Caco-2 (cell line): ENCODE measurements at regions not wholly inside any gene's neighbourhood (a gene's known extent, or its start where the extent isn't known, plus 50 kb on each side); places are given as distances from the start of the nearest gene placed in this dataset.

ENCODE experiments used
- BruUV-seq: library from RNA; stranded (reverse); fragments of 400-500 nt; replicated peaks from 2 replicates; lab custom pipeline; 2021; lab: Mats Ljungman, UMichigan
- CTCF ChIA-PET: fragments of 300-600 bp; sonication (Branson Sonifier 250); formaldehyde crosslinking; loops from one replicate; lab custom pipeline; 2022; ENCODE audit warnings: antibody characterized with exemption; lab: Charles Lee
- POLR2A ChIA-PET: fragments of 300-600 bp; sonication (Branson Sonifier 250); formaldehyde crosslinking; loops from one replicate; lab custom pipeline; 2022; ENCODE audit warnings: antibody characterized with exemption; lab: Charles Lee
- DNase-seq, 2 experiments: peaks; one replicate each; pipeline versions ENCODE4 v3.0.0 to v3.0.0-alpha.2; 2020 to 2022
- H3K27me3 ChIP-seq: replicated peaks from 2 replicates; pipeline ENCODE4 v1.6.0; 2011; ENCODE audit warnings: low read length; ENCODE audit not compliant: control insufficient read depth, insufficient read depth
- H3K36me3 ChIP-seq: 2 replicates; pipeline ENCODE4 v1.5.1; 2011; ENCODE audit warnings: low read length; ENCODE audit not compliant: control insufficient read depth, insufficient read depth
- H3K4me1 ChIP-seq: fragments of 250-450 bp; sonication (Bioruptor Pico); 2 replicates; pipeline ENCODE4 v1.5.1; 2020; ENCODE audit warnings: mild to moderate bottlenecking
- H3K4me3 ChIP-seq: 2 replicates; pipeline ENCODE4 v1.5.1; 2011; ENCODE audit warnings: low read depth, mild to moderate bottlenecking, control low read depth, low read length
- H3K9me3 ChIP-seq: fragments of 250-450 bp; sonication (Bioruptor Pico); 2 replicates; pipeline ENCODE4 v1.5.1; 2020; ENCODE audit warnings: mild to moderate bottlenecking, moderate library complexity
- H3K27ac Mint-ChIP-seq: one replicate; pipeline ENCODE4 v1.8.0; 2022; ENCODE audit warnings: mixed read lengths; ENCODE audit not compliant: unreplicated experiment
- H3K27me3 Mint-ChIP-seq: one replicate; pipeline ENCODE4 v1.8.0; 2022; ENCODE audit warnings: mixed read lengths; ENCODE audit not compliant: insufficient read depth, unreplicated experiment
- H3K36me3 Mint-ChIP-seq: one replicate; pipeline ENCODE4 v1.8.0; 2022; ENCODE audit warnings: mild to moderate bottlenecking, mixed read lengths; ENCODE audit not compliant: insufficient read depth, unreplicated experiment
- H3K4me1 Mint-ChIP-seq: one replicate; pipeline ENCODE4 v1.8.0; 2022; ENCODE audit warnings: low read depth, mixed read lengths; ENCODE audit not compliant: unreplicated experiment
- H3K4me3 Mint-ChIP-seq: one replicate; pipeline ENCODE4 v1.8.0; 2022; ENCODE audit warnings: mild to moderate bottlenecking, moderate library complexity, mixed read lengths; ENCODE audit not compliant: unreplicated experiment
- H3K9me3 Mint-ChIP-seq: one replicate; pipeline ENCODE4 v1.8.0; 2022; ENCODE audit warnings: mixed read lengths; ENCODE audit not compliant: unreplicated experiment
- intact Hi-C: fragments of 100-400 bp; cut with micrococcal nuclease; formaldehyde crosslinking; loops from one replicate; pipeline ENCODE4 v1.10.0; 2022; ENCODE audit not compliant: unreplicated experiment
- TF ChIP-seq, protein P1 (sequence below), 2 experiments: fragments of 200-600 bp in 1 of 2; IDR thresholded peaks; 1 replicate in 1 of 2; 2 replicates in 1 of 2; pipeline versions ENCODE4 v1.5.1 to v1.8.0; 2011 to 2022; ENCODE audit warnings: antibody characterized with exemption in 1 of 2, control low read depth in 1 of 2, inconsistent platforms in 1 of 2, low read depth in 1 of 2, low read length in 1 of 2, mild to moderate bottlenecking in 1 of 2, moderate library complexity in 1 of 2; ENCODE audit not compliant: insufficient read depth in 1 of 2, severe bottlenecking in 1 of 2, unreplicated experiment in 1 of 2

GRCh38 chr16:77570574-77570973 is 135.7 kb upstream of the ADAMTS18 start:
- TF ChIP-seq, protein P1, sequence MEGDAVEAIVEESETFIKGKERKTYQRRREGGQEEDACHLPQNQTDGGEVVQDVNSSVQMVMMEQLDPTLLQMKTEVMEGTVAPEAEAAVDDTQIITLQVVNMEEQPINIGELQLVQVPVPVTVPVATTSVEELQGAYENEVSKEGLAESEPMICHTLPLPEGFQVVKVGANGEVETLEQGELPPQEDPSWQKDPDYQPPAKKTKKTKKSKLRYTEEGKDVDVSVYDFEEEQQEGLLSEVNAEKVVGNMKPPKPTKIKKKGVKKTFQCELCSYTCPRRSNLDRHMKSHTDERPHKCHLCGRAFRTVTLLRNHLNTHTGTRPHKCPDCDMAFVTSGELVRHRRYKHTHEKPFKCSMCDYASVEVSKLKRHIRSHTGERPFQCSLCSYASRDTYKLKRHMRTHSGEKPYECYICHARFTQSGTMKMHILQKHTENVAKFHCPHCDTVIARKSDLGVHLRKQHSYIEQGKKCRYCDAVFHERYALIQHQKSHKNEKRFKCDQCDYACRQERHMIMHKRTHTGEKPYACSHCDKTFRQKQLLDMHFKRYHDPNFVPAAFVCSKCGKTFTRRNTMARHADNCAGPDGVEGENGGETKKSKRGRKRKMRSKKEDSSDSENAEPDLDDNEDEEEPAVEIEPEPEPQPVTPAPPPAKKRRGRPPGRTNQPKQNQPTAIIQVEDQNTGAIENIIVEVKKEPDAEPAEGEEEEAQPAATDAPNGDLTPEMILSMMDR (IDR thresholded peaks at IDR 0.05; ENCODE audit: insufficient read depth in 1 of 2, low read depth in 1 of 2, low read length in 1 of 2, severe bottlenecking in 1 of 2, unreplicated experiment in 1 of 2), result no peak
- POLR2A ChIA-PET, result interaction anchor here (0.6 kb wide), 1 partner anchor 231 kb away, joined by 3 read pairs; no protein-coding TSS in a partner anchor

DNA sequence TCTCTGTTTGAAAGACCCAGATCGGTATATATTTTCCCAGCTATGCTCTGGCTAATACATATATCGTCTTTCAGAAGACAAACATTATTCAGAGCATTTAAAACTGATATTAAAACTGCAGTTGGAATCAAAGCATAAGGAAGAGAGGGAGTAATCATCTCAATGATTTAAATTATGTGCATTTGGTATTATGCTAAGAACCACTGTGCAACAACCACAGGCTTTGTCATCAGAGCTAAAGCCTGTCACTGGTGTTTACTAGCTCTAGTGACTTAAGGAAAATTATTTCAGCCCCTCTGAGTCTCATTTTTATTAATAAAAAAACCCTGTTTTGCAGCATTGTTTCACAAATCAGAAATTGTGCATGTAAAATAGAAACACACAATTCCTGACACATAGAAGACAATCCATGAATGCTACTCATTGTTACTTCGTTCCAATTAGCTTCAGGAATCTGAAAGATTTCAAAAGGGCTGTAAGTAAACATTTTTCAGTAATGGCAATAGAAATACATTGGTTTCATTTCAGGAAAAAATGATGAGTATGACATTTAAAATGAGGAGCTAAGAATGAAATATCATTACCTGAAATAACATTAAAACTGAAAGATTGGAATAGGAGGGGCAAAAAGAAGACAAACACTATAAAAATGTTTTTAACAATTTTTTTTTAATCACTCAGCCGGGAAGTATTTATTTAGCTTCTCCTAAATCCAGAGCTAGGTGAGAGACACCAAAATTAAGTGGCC is 136.5 kb upstream of the ADAMTS18 start:
- no peak overlapping the region for H3K4me3 ChIP-seq
- Mint-ChIP-seq H3K27ac (no peak overlapping the region), H3K36me3 (no peaks in the 10 kb centered on the region), H3K27me3 (peaks cover 28% of the 10 kb centered on the region), H3K4me3 (no peak overlapping the region), H3K4me1 (no peaks in the 10 kb centered on the region), H3K9me3 (no peaks in the 10 kb centered on the region)
- no peaks in the 10 kb centered on the region for H3K9me3 ChIP-seq
- no peaks in the 10 kb centered on the region for H3K36me3 ChIP-seq
- TF ChIP-seq, protein P1 (IDR thresholded peaks at IDR 0.05; ENCODE audit: insufficient read depth in 1 of 2, low read depth in 1 of 2, low read length in 1 of 2, severe bottlenecking in 1 of 2, unreplicated experiment in 1 of 2), result no peak
- H3K27me3 ChIP-seq, result no peaks in the 10 kb centered on the region; the same call in 1 of the 2 replicates
- ChIA-PET CTCF (no interaction called here), POLR2A (no interaction called here)
- intact Hi-C loops, result no loop called here
- no TSS peak for BruUV-seq
- H3K4me1 ChIP-seq, result no peaks in the 10 kb centered on the region
- DNase-seq, result no peak

More at GRCh38 chr16:77570574-77570973, 135.7 kb upstream of the ADAMTS18 start:
- Mint-ChIP-seq H3K9me3 (no peaks in the 10 kb centered on the region), H3K4me3 (no peak overlapping the region), H3K27me3 (peaks cover 28% of the 10 kb centered on the region), H3K27ac (no peak overlapping the region), H3K4me1 (no peaks in the 10 kb centered on the region), H3K36me3 (no peaks in the 10 kb centered on the region)
- Histone ChIP-seq H3K27me3 (no peaks in the 10 kb centered on the region; the same call in 1 of the 2 replicates), H3K4me1 (no peaks in the 10 kb centered on the region), H3K9me3 (no peaks in the 10 kb centered on the region), H3K4me3 (no peak overlapping the region), H3K36me3 (no peaks in the 10 kb centered on the region)
- CTCF ChIA-PET, result interaction anchor here (0.6 to 0.7 kb wide), 2 partner anchors 113 to 1973 kb away, joined by 3 to 5 read pairs; no protein-coding TSS in a partner anchor
- BruUV-seq, result no TSS peak
- intact Hi-C loops, result no loop called here
- no peak for DNase-seq

- H3K27ac Mint-ChIP-seq, result no peak overlapping the region
- ChIA-PET CTCF (interaction anchor here (0.6 kb wide), 1 partner anchor 349 kb away, joined by 12 read pairs; no protein-coding TSS in a partner anchor), POLR2A (no interaction called here)
- no peak overlapping the region for H3K4me3 ChIP-seq
- H3K36me3 Mint-ChIP-seq, result no peaks in the 10 kb centered on the region
- H3K4me1 Mint-ChIP-seq, result no peaks in the 10 kb centered on the region
- BruUV-seq, result no TSS peak
- H3K4me1 ChIP-seq, result no peaks in the 10 kb centered on the region
- no peaks in the 10 kb centered on the region for H3K9me3 Mint-ChIP-seq
- H3K27me3 Mint-ChIP-seq, result peaks cover 10% of the 10 kb centered on the region
- no peak overlapping the region for H3K4me3 Mint-ChIP-seq
- H3K36me3 ChIP-seq, result no peaks in the 10 kb centered on the region
- H3K9me3 ChIP-seq, result no peaks in the 10 kb centered on the region
- no peaks in the 10 kb centered on the region for H3K27me3 ChIP-seq
- TF ChIP-seq, protein P1 (IDR thresholded peaks at IDR 0.05; ENCODE audit: insufficient read depth in 1 of 2, low read depth in 1 of 2, low read length in 1 of 2, severe bottlenecking in 1 of 2, unreplicated experiment in 1 of 2), result no peak
- intact Hi-C loops, result no loop called here
- DNase-seq, result no peak
Measured at GRCh38 chr16:77574867-77575624, 140.2 kb upstream of the ADAMTS18 start.
